T-cell (primary cell): ENCODE measurements at regions not wholly inside any gene's neighbourhood (a gene's known extent, or its start where the extent isn't known, plus 50 kb on each side); places are given as distances from the start of the nearest gene placed in this dataset.

Experiments used
- ATAC-seq, 4 experiments: fragments of 200-7000 bp in 3 of 4; fragments of 150-1000 bp in 1 of 4; cut with Tn5 transposase; replicated peaks in 1 of 4; 1 replicate in 3 of 4; 2 replicates in 1 of 4; pipeline ENCODE4 v1.10.0; 2021; ENCODE audit warnings: moderate library complexity in 3 of 4, mild to moderate bottlenecking in 2 of 4, moderate number of reproducible peaks in 1 of 4
- CTCF ChIA-PET, 2 donors: fragments of 300-600 bp; sonication (Branson Sonifier 250); formaldehyde crosslinking; loops; one replicate each; lab custom pipeline; 2022; ENCODE audit warnings: antibody characterized with exemption in 2 of 2; lab: Charles Lee
- POLR2A ChIA-PET, 2 donors: fragments of 300-600 bp; sonication (Branson Sonifier 250); formaldehyde crosslinking; loops; one replicate each; lab custom pipeline; 2022; ENCODE audit warnings: antibody characterized with exemption in 2 of 2; lab: Charles Lee
- DNase-seq, 35 experiments: peaks; one replicate each; pipeline versions ENCODE4 v3.0.0 to v3.0.0-alpha.2; 2013 to 2023
- H3K27ac ChIP-seq: one replicate; pipeline ENCODE4 v1.5.1; 2013; ENCODE audit warnings: low read length
- H3K27me3 ChIP-seq, 2 experiments: replicated peaks in 1 of 2; 1 replicate in 1 of 2; 2 replicates in 1 of 2; pipeline versions ENCODE4 v1.6.1 to v1.7.0; 2013; ENCODE audit warnings: low read length in 1 of 2, mixed read lengths in 1 of 2; ENCODE audit not compliant: control insufficient read depth in 2 of 2, insufficient read depth in 2 of 2; ENCODE audit errors: extremely low read depth in 1 of 2
- H3K36me3 ChIP-seq, 2 donors: 1 replicate in 1 of 2; 2 replicates in 1 of 2; pipeline versions ENCODE4 v1.6.1 to v1.7.0; 2013; ENCODE audit warnings: low read length in 1 of 2; ENCODE audit not compliant: control insufficient read depth in 2 of 2, insufficient read depth in 1 of 2; ENCODE audit errors: extremely low read depth in 1 of 2
- H3K4me1 ChIP-seq, 2 experiments: 1 replicate in 1 of 2; 2 replicates in 1 of 2; pipeline versions ENCODE4 v1.6.1 to v1.7.0; 2013; ENCODE audit warnings: low read length in 2 of 2, mixed read lengths in 1 of 2; ENCODE audit not compliant: insufficient read depth in 2 of 2, control insufficient read depth in 1 of 2; ENCODE audit errors: extremely low read depth in 1 of 2
- H3K4me3 ChIP-seq, 2 donors: 1 replicate in 1 of 2; 2 replicates in 1 of 2; pipeline versions ENCODE4 v1.5.1 to v1.7.0; 2013; ENCODE audit warnings: mild to moderate bottlenecking in 2 of 2, low read length in 1 of 2, moderate library complexity in 1 of 2; ENCODE audit not compliant: control insufficient read depth in 1 of 2; ENCODE audit errors: extremely low read depth in 1 of 2
- H3K9me3 ChIP-seq: 2 replicates; pipeline ENCODE4 v1.7.0; 2013
- H3K27ac Mint-ChIP-seq, 2 donors: one replicate each; pipeline ENCODE4 v1.8.0; 2020 to 2021; ENCODE audit warnings: mild to moderate bottlenecking in 2 of 2, mixed read lengths in 2 of 2
- H3K27me3 Mint-ChIP-seq, 2 donors: one replicate each; pipeline ENCODE4 v1.8.0; 2021 to 2022; ENCODE audit warnings: mixed read lengths in 2 of 2
- H3K36me3 Mint-ChIP-seq: one replicate; pipeline ENCODE4 v1.8.0; 2021; ENCODE audit warnings: mixed read lengths
- H3K4me1 Mint-ChIP-seq, 3 donors: one replicate each; pipeline ENCODE4 v1.8.0; 2020 to 2022; ENCODE audit warnings: mixed read lengths in 3 of 3, mild to moderate bottlenecking in 1 of 3
- H3K4me3 Mint-ChIP-seq, 3 donors: one replicate each; pipeline ENCODE4 v1.8.0; 2020 to 2022; ENCODE audit warnings: mild to moderate bottlenecking in 3 of 3, mixed read lengths in 3 of 3, moderate library complexity in 3 of 3
- H3K9me3 Mint-ChIP-seq, 3 donors: one replicate each; pipeline ENCODE4 v1.8.0; 2020 to 2022; ENCODE audit warnings: mixed read lengths in 3 of 3
- WGBS: methylation state at CpG from one replicate; pipeline ENCODE4 v1.1.5; 2013; ENCODE audit warnings: missing lambda C conversion rate; ENCODE audit not compliant: insufficient coverage; 5-methylcytosine and 5-hydroxymethylcytosine counted together

DNA sequence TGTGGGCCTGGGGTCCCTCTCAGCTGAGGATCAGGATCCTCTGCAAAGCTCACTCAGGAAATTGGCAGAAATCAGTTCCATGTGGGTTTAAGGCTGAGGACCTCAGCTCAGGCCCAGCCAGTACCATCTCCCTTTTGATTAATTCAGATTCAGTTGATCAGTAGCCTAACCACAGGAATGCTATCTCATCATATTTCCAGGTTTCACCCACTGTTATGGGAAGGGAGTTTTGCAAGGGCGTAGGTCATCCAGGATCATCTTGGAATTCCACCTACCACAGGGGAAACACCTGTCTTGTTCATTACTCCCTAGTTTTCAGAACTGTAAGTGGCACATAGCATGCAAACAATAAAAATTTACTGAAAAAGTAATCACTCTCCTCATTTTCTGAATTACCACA, 399.5 kb upstream of the CNTN3 start:
- Histone ChIP-seq H3K4me3 (no peak overlapping the region), H3K36me3 (no peaks in the 10 kb centered on the region), H3K27me3 (no peaks in the 10 kb centered on the region), H3K27ac (no peak overlapping the region), H3K4me1 (no peaks in the 10 kb centered on the region), H3K9me3 (no peaks in the 10 kb centered on the region)
- Mint-ChIP-seq H3K27ac (no peak overlapping the region), H3K9me3 (peaks cover 7 to 17% (median 7%) of the 10 kb centered on the region in 3 donors), H3K36me3 (no peaks in the 10 kb centered on the region), H3K4me1 (no peaks in the 10 kb centered on the region), H3K4me3 (no peak overlapping the region), H3K27me3 (no peaks in the 10 kb centered on the region)
- no peak for DNase-seq
- no peak for ATAC-seq
- POLR2A ChIA-PET, result no interaction called here
- CTCF ChIA-PET, result no interaction called here
- no CpG with 5 or more reads among the region's 1 CpG for WGBS

DNA sequence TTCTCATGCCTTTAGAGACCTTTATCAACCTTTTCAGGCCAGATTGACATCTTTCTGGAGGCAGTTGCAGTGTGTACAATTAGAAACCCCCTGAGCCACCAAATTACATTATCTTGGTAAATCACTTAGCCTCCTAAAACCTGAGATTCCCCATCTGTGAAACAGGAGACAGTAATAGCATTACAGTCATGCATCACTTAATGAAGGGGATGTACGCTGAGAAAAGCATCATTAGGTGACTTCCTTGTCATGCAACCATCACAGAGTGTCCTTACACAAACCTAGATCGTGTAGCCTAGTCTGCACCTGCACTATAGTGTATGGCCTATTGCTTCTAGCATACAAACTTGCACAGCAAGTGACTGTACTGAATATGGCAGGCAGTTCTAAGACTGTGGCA, 400.8 kb upstream of the CNTN3 start:
- no peaks in the 10 kb centered on the region for H3K36me3 Mint-ChIP-seq
- no peaks in the 10 kb centered on the region for H3K27me3 Mint-ChIP-seq
- WGBS, result 64% methylated on average over 1 of the region's 2 CpGs

DNA sequence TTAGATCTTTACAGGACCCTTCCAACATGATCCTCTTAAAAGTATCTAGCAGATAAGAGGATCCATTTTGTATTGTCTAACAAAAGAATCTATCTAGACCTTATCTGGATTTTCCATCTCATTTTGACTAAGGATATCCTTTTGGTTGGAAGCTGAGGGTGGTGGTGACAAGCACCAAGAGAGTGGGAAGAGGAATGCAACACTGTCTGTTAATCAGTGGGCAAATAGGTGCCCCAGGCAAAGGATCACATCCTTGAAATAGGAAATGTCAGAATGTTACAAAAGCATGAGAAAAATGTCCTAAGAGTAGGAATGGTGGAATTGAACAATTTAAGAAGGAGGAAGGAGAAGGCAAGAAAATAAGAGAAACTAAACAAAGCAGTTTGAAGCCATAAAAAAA, 420.7 kb upstream of the CNTN3 start:
- ATAC-seq, result no peak
- Mint-ChIP-seq H3K27me3 (no peaks in the 10 kb centered on the region), H3K27ac (no peak overlapping the region), H3K4me3 (no peak overlapping the region), H3K4me1 (no peaks in the 10 kb centered on the region), H3K36me3 (no peaks in the 10 kb centered on the region), H3K9me3 (peaks cover 13 to 22% (median 15%) of the 10 kb centered on the region in 3 donors)
- DNase-seq, result no peak
- Histone ChIP-seq H3K4me3 (no peak overlapping the region), H3K27ac (no peak overlapping the region), H3K36me3 (no peaks in the 10 kb centered on the region), H3K27me3 (no peaks in the 10 kb centered on the region), H3K4me1 (no peaks in the 10 kb centered on the region), H3K9me3 (no peaks in the 10 kb centered on the region)
- ChIA-PET CTCF (no interaction called here), POLR2A (interaction anchor here in 1 of 2 donors (1.1 kb wide), 1 partner anchor 15 kb away, joined by 3 read pairs; no protein-coding TSS in a partner anchor)

More for the DNA sequence above, 400.8 kb upstream of the CNTN3 start:
- Histone ChIP-seq H3K4me3 (no peak overlapping the region), H3K27ac (no peak overlapping the region), H3K9me3 (no peaks in the 10 kb centered on the region), H3K4me1 (no peaks in the 10 kb centered on the region), H3K27me3 (no peaks in the 10 kb centered on the region), H3K36me3 (no peaks in the 10 kb centered on the region)
- no peaks in the 10 kb centered on the region for H3K4me1 Mint-ChIP-seq
- no peak overlapping the region for H3K4me3 Mint-ChIP-seq
- CTCF ChIA-PET, result no interaction called here
- no peak for ATAC-seq
- no peak for DNase-seq
- H3K9me3 Mint-ChIP-seq, result peaks cover 2 to 12% (median 7%) of the 10 kb centered on the region in 3 donors
- POLR2A ChIA-PET, result no interaction called here
- no peak overlapping the region for H3K27ac Mint-ChIP-seq

DNA sequence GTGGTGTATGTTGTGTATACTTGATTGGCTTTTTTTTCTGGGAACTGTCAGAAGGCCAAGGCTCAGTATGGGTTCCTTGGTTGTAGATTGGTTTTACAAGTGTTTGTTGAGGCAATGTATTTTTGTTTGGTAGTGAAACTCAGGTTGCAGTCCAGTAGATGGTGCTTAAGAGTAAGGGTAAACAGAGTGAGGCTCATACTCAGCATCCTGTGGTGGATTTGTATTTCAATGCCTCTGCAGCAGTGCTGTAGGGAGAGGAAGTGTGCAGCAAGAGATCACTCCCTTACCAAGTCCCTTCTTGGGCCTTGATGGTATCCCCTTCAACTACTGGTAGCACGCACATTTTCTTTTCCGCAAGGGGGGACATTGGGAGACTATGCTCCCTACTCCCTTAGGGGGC, 428.5 kb upstream of the CNTN3 start:
- CTCF ChIA-PET, result no interaction called here
- Mint-ChIP-seq H3K9me3 (peaks cover 16 to 51% (median 39%) of the 10 kb centered on the region in 3 donors), H3K27me3 (no peaks in the 10 kb centered on the region), H3K4me3 (no peak overlapping the region), H3K36me3 (no peaks in the 10 kb centered on the region), H3K27ac (no peak overlapping the region), H3K4me1 (no peaks in the 10 kb centered on the region)
- POLR2A ChIA-PET, result no interaction called here
- H3K27ac ChIP-seq, result no peak overlapping the region
- H3K27me3 ChIP-seq, result no peaks in the 10 kb centered on the region
- no peaks in the 10 kb centered on the region for H3K36me3 ChIP-seq
- H3K9me3 ChIP-seq, result no peaks in the 10 kb centered on the region
- WGBS, result 100% methylated on average over 2 of the region's 2 CpGs
- no peaks in the 10 kb centered on the region for H3K4me1 ChIP-seq
- H3K4me3 ChIP-seq, result no peak overlapping the region
- DNase-seq (no peak), ATAC-seq (no peak)

DNA sequence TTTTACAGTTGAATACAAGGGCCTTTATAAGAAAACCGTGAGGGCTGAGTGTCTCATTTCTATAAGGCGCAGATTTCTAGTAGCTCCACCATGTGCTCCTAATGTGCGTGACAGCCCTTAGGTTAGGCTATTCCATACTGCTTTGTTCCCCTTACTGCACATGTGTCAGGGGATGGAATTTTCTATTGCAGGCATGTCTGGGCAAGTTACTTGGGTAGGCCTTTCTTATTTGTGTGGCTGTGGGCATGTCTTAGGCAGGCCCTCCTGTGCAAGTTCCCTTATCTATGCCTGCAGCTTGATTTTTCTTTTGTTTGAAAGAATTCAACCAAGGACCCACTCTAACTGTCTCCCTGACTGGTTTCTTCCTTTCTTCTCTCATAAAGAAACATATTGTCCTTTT, 434.2 kb upstream of the CNTN3 start:
- ChIA-PET CTCF (no interaction called here), POLR2A (no interaction called here)
- Mint-ChIP-seq H3K27me3 (no peaks in the 10 kb centered on the region), H3K4me3 (no peak overlapping the region), H3K27ac (no peak overlapping the region), H3K4me1 (no peaks in the 10 kb centered on the region), H3K36me3 (no peaks in the 10 kb centered on the region), H3K9me3 (peaks cover 9 to 14% (median 12%) of the 10 kb centered on the region in 3 donors)
- no peak overlapping the region for H3K27ac ChIP-seq
- WGBS, result 64% methylated on average over 2 of the region's 3 CpGs
- no peaks in the 10 kb centered on the region for H3K9me3 ChIP-seq
- H3K36me3 ChIP-seq, result no peaks in the 10 kb centered on the region
- no peak for ATAC-seq
- no peak for DNase-seq
- H3K4me3 ChIP-seq, result no peak overlapping the region
- no peaks in the 10 kb centered on the region for H3K4me1 ChIP-seq
- no peaks in the 10 kb centered on the region for H3K27me3 ChIP-seq

DNA sequence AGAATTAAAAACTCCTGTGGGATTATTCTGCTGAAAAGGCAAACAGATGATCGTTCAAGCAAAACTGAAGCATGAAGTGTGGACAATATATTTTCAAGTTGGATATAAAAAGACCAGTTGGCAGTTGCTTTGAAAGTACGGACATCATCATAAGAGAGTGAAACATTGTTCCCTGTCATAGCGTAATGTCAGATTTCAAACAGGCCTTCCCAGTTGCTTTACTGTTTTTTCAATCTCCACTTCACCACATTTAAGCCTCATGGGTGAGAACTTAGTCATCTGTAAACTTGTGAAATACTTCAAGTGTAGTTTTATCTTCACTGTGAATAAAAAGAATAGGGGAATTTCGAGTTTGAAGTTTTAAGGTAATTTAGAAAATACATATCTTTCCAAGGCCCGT, 435.1 kb upstream of the CNTN3 start:
- no peak overlapping the region for H3K27ac ChIP-seq
- DNase-seq, result no peak
- H3K9me3 Mint-ChIP-seq, result peaks cover 8 to 15% (median 14%) of the 10 kb centered on the region in 3 donors
- WGBS, result no CpG with 5 or more reads among the region's 5 CpGs
- H3K27me3 ChIP-seq, result no peaks in the 10 kb centered on the region
- no peaks in the 10 kb centered on the region for H3K4me1 Mint-ChIP-seq
- no peaks in the 10 kb centered on the region for H3K36me3 Mint-ChIP-seq
- ATAC-seq, result no peak
- no peak overlapping the region for H3K4me3 Mint-ChIP-seq
- H3K27me3 Mint-ChIP-seq, result no peaks in the 10 kb centered on the region
- H3K4me1 ChIP-seq, result no peaks in the 10 kb centered on the region
- CTCF ChIA-PET, result no interaction called here
- no peak overlapping the region for H3K27ac Mint-ChIP-seq
- H3K36me3 ChIP-seq, result no peaks in the 10 kb centered on the region
- H3K9me3 ChIP-seq, result no peaks in the 10 kb centered on the region
- no peak overlapping the region for H3K4me3 ChIP-seq
- POLR2A ChIA-PET, result no interaction called here

DNA sequence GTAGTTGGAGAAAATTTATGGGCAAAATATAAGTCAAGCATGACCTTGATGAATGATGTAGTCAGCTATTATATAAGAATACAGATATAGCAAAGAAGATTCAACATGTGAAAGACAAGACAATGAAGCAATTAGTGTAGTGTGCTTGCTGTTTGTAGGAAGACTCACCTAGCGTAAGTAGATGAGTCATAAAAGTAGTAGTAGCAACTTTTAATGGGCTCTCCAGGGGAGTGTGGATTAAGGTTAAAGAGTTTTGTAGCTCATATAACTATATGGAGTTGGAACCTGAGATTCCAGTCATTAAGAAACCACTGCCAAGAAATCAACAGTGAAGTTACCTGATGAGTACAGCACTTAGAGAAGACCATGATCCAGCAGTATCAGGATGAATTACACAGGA, 444.7 kb upstream of the CNTN3 start:
- Histone ChIP-seq H3K36me3 (no peaks in the 10 kb centered on the region), H3K4me3 (no peak overlapping the region), H3K27me3 (no peaks in the 10 kb centered on the region), H3K4me1 (no peaks in the 10 kb centered on the region), H3K27ac (no peak overlapping the region), H3K9me3 (no peaks in the 10 kb centered on the region)
- ChIA-PET CTCF (no interaction called here), POLR2A (no interaction called here)
- H3K36me3 Mint-ChIP-seq, result no peaks in the 10 kb centered on the region
- H3K4me3 Mint-ChIP-seq, result no peak overlapping the region
- no peaks in the 10 kb centered on the region for H3K4me1 Mint-ChIP-seq
- ATAC-seq, result no peak
- no peak overlapping the region for H3K27ac Mint-ChIP-seq
- peaks cover 22 to 28% (median 23%) of the 10 kb centered on the region in 3 donors for H3K9me3 Mint-ChIP-seq
- H3K27me3 Mint-ChIP-seq, result no peaks in the 10 kb centered on the region
- WGBS, result 90% methylated on average over 1 of the region's 1 CpG
- DNase-seq, result no peak
